ENCODE measurements at regions not wholly inside any gene's neighbourhood (a gene's known extent, or its start where the extent isn't known, plus 50 kb on each side); places are given as distances from the start of the nearest gene placed in this dataset.

- 62% methylated on average over 7 of the region's 7 CpGs for WGBS (ENCODE audit: low lambda C conversion rate)
- Histone ChIP-seq H3K9ac (no peak overlapping the region), H3K27me3 (ENCODE audit: insufficient read depth) (no peaks in the 10 kb centered on the region), H3K36me3 (replicated peaks in 1 of 2; ENCODE audit: control insufficient read depth in 1 of 2, insufficient read depth in 2 of 2, low read length in 1 of 2) (no peaks in the 10 kb centered on the region), H3K9me3 (no peaks in the 10 kb centered on the region), H3K4me2 (no peak overlapping the region), H2AFZ (ENCODE audit: low read depth) (no peak overlapping the region), H3K4me1 (ENCODE audit: control insufficient read depth in 1 of 2, insufficient read depth in 2 of 2, low read depth in 1 of 2, low read length in 1 of 2) (peaks cover 0 to 9% of the 10 kb centered on the region in 2 experiments; a peak in 3 of 4 replicates), H4K20me1 (ENCODE audit: insufficient read depth) (no peaks in the 10 kb centered on the region), H3K79me2 (ENCODE audit: insufficient read depth) (no peaks in the 10 kb centered on the region), H3K27ac (ENCODE audit: low read depth in 2 of 2, low read length in 1 of 2) (no peak overlapping the region), H3K4me3 (ENCODE audit: low read depth in 2 of 2, low read length in 1 of 2) (no peak overlapping the region), H3K9me2 (no peaks in the 10 kb centered on the region), H3F3A (replicated peaks; ENCODE audit: insufficient read depth) (no peaks in the 10 kb centered on the region)
- POLR2A ChIA-PET, result no interaction called here
- CTCF ChIA-PET, result interaction anchor here (0.9 to 1.4 kb wide), 5 partner anchors 16 to 606 kb away, joined by 3 to 7 read pairs (median 4); no protein-coding TSS in a partner anchor
- TF ChIP-seq ELF1 (IDR thresholded peaks at IDR 0.05), result no peak
- no peak for TF ChIP-seq EP300 (IDR thresholded peaks at IDR 0.05; ENCODE audit: borderline replicate concordance in 1 of 2, low read depth in 1 of 2, low read length in 1 of 2)
- no peak for TF ChIP-seq JUND (IDR thresholded peaks at IDR 0.05)
- no peak for TF ChIP-seq GATA2 (CRISPR knock-in tag; IDR thresholded peaks at IDR 0.05)
- no peak for TF ChIP-seq MAX (IDR thresholded peaks at IDR 0.05; ENCODE audit: low read depth)
- no peak for TF ChIP-seq RCOR1 (IDR thresholded peaks at IDR 0.05; ENCODE audit: low read length)
- no peak for TF ChIP-seq MEF2A (IDR thresholded peaks at IDR 0.05; ENCODE audit: borderline replicate concordance, low read depth)
- no peak for TF ChIP-seq CHD2 (IDR thresholded peaks at IDR 0.05; ENCODE audit: low read length, partially characterized antibody)
- no peak for TF ChIP-seq TAF1 (IDR thresholded peaks at IDR 0.05; ENCODE audit: borderline replicate concordance, low read depth, low read length)
- no peak for TF ChIP-seq GABPA (IDR thresholded peaks at IDR 0.05; ENCODE audit: low read depth)
- no peak for TF ChIP-seq REST (IDR thresholded peaks at IDR 0.05; ENCODE audit: low read depth, low read length)
- no peak for TF ChIP-seq RAD21 (IDR thresholded peaks at IDR 0.05; ENCODE audit: low read length)
- TF ChIP-seq NRF1 (IDR thresholded peaks at IDR 0.05; ENCODE audit: low read depth, low read length), result no peak
- TF ChIP-seq PBX3 (IDR thresholded peaks at IDR 0.05), result no peak
- no peak for TF ChIP-seq MXI1 (IDR thresholded peaks at IDR 0.05; ENCODE audit: low read depth, low read length)
- no peak for TF ChIP-seq FOXJ3 (CRISPR knock-in tag; IDR thresholded peaks at IDR 0.05)
- no peak for TF ChIP-seq POLR2AphosphoS5 (IDR thresholded peaks at IDR 0.05; ENCODE audit: low read depth, low read length)
- no peak for DNase-seq
Measured at GRCh38 chr2:133777574-133777960, 209.3 kb upstream of the NCKAP5 start.
